PFSK-1 (cell line): ENCODE measurements at regions not wholly inside any gene's neighbourhood (a gene's known extent, or its start where the extent isn't known, plus 50 kb on each side); places are given as distances from the start of the nearest gene placed in this dataset.

Experiments
- FOXP2 ChIP-seq: optimal IDR thresholded peaks from 2 replicates; pipeline ENCODE3; 2011; ENCODE audit warnings: borderline replicate concordance, control low read depth, inconsistent platforms; ENCODE audit not compliant: insufficient read depth; ENCODE audit errors: extremely low read length, extremely low read depth
- POLR2AphosphoS5 ChIP-seq: IDR thresholded peaks from 2 replicates; pipeline ENCODE4 v1.6.1; 2012; ENCODE audit warnings: low read depth, mild to moderate bottlenecking, control low read depth, low read length, moderate library complexity
- SIN3A ChIP-seq: IDR thresholded peaks from 2 replicates; pipeline ENCODE4 v1.6.1; 2012; ENCODE audit warnings: mild to moderate bottlenecking, low read length, moderate library complexity, borderline replicate concordance; ENCODE audit not compliant: insufficient read depth
- TAF1 ChIP-seq: IDR thresholded peaks from 2 replicates; pipeline ENCODE4 v1.6.1; 2012; ENCODE audit warnings: low read length, control low read depth, borderline replicate concordance; ENCODE audit not compliant: insufficient read depth
- TF ChIP-seq, protein P1 (sequence below), 2 experiments: IDR thresholded peaks; 2 replicates each; pipeline versions ENCODE4 v1.6.1 to v1.8.0; 2011 to 2012; ENCODE audit warnings: low read depth in 2 of 2, low read length in 2 of 2, control low read depth in 1 of 2, inconsistent platforms in 1 of 2, mild to moderate bottlenecking in 1 of 2, moderate library complexity in 1 of 2; ENCODE audit not compliant: insufficient read depth in 1 of 2

- TF ChIP-seq, protein P1, sequence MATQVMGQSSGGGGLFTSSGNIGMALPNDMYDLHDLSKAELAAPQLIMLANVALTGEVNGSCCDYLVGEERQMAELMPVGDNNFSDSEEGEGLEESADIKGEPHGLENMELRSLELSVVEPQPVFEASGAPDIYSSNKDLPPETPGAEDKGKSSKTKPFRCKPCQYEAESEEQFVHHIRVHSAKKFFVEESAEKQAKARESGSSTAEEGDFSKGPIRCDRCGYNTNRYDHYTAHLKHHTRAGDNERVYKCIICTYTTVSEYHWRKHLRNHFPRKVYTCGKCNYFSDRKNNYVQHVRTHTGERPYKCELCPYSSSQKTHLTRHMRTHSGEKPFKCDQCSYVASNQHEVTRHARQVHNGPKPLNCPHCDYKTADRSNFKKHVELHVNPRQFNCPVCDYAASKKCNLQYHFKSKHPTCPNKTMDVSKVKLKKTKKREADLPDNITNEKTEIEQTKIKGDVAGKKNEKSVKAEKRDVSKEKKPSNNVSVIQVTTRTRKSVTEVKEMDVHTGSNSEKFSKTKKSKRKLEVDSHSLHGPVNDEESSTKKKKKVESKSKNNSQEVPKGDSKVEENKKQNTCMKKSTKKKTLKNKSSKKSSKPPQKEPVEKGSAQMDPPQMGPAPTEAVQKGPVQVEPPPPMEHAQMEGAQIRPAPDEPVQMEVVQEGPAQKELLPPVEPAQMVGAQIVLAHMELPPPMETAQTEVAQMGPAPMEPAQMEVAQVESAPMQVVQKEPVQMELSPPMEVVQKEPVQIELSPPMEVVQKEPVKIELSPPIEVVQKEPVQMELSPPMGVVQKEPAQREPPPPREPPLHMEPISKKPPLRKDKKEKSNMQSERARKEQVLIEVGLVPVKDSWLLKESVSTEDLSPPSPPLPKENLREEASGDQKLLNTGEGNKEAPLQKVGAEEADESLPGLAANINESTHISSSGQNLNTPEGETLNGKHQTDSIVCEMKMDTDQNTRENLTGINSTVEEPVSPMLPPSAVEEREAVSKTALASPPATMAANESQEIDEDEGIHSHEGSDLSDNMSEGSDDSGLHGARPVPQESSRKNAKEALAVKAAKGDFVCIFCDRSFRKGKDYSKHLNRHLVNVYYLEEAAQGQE (IDR thresholded peaks at IDR 0.05; ENCODE audit: insufficient read depth in 1 of 2, low read depth in 2 of 2, low read length in 2 of 2) = no peak
- TF ChIP-seq SIN3A (no peak), FOXP2 (no peak), TAF1 (no peak), POLR2AphosphoS5 (no peak)
These were observed 189.7 kb downstream of the SP3 start for GRCh38 chr2:173775440-173775839.

GRCh38 chr2:173782681-173783080 is 182.5 kb downstream of the SP3 start:
- no peak for TF ChIP-seq FOXP2
- no peak for TF ChIP-seq TAF1
- TF ChIP-seq SIN3A = no peak
- TF ChIP-seq, protein P1 (IDR thresholded peaks at IDR 0.05; ENCODE audit: insufficient read depth in 1 of 2, low read depth in 2 of 2, low read length in 2 of 2) = no peak
- no peak for TF ChIP-seq POLR2AphosphoS5

- TF ChIP-seq, protein P1 (IDR thresholded peaks at IDR 0.05; ENCODE audit: insufficient read depth in 1 of 2, low read depth in 2 of 2, low read length in 2 of 2) = no peak
- TF ChIP-seq POLR2AphosphoS5 (no peak), SIN3A (no peak), FOXP2 (no peak), TAF1 (no peak)
These were observed 181.8 kb downstream of the SP3 start for GRCh38 chr2:173783382-173783781.

DNA sequence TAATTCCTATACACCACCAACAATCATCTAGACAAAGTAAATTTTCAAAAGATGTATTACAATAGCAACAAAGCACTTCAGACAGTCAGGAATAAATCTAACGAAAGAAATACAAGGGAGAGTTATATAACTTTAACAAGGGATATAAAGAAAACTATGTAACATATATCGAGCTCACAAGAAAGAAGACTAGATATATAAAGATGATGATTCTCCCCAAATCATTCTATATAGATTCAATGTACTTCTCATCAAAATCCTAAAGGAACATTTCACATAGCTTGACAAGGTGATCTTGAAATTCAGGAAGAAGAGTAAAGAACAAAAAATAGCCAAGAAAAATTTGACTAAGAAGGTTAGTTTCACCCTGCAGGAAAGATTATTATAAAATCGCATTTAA is 179.4 kb downstream of the SP3 start:
- TF ChIP-seq, protein P1 (IDR thresholded peaks at IDR 0.05; ENCODE audit: insufficient read depth in 1 of 2, low read depth in 2 of 2, low read length in 2 of 2) = no peak
- TF ChIP-seq SIN3A (no peak), FOXP2 (no peak), TAF1 (no peak), POLR2AphosphoS5 (no peak)

DNA sequence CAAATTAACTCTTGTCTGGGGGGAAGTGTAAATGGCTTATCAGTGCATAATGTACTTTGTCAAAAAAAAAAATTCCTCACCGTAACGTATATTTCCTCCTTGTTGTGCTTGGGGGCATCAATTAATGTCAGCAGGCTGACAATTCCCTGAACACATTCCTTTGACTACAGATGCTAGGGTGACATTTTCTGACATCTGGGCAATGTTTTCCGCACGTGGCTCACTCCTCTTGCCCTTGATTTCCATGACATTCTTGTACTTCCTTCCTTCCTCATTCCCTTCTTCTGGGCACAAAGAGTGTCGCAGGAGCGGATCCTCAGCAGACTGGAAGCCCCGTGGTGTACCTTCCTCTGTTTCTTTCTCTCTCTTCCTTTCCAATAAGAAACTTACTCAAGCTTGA is 173.7 kb downstream of the SP3 start:
- TF ChIP-seq FOXP2 (no peak), SIN3A (no peak), POLR2AphosphoS5 (no peak), TAF1 (no peak)
- TF ChIP-seq, protein P1 (IDR thresholded peaks at IDR 0.05; ENCODE audit: insufficient read depth in 1 of 2, low read depth in 2 of 2, low read length in 2 of 2) = no peak
